DMS53 treated with DMSO at 0.1 percent for 48 hours (cell line): ENCODE measurements at regions not wholly inside any gene's neighbourhood (a gene's known extent, or its start where the extent isn't known, plus 50 kb on each side); places are given as distances from the start of the nearest gene placed in this dataset.
"Not testable (repeated sequence)": the region's sequence is repeated elsewhere in the genome, so short reads cannot be mapped to it uniquely, and the experiment has no call there.

Experiments
- DNase-seq: peaks from one replicate; lab custom pipeline; 2025; ENCODE audit not compliant: unreplicated experiment; lab: John Stamatoyannopoulos, UW

- DNase-seq = no peak
Measured at GRCh38 chrX:7640392-7640791, 202.6 kb upstream of the VCX start.

GRCh38 chrX:7638078-7638710, 204.8 kb upstream of the VCX start:
- DNase-seq = no peak

- no peak for DNase-seq
Measured at GRCh38 chrX:7637066-7637465, 205.9 kb upstream of the VCX start.

- no peak for DNase-seq
Measured at GRCh38 chrX:7635604-7636003, 207.4 kb upstream of the VCX start.

GRCh38 chrX:7620560-7620959, 222.4 kb upstream of the VCX start:
- DNase-seq = no peak

- DNase-seq = no peak
Measured at GRCh38 chrX:7617994-7618393, 225.0 kb upstream of the VCX start.

GRCh38 chrX:7614616-7615015, 228.4 kb upstream of the VCX start:
- peak; percentile 46 for DNase-seq

GRCh38 chrX:7608625-7609024, 234.3 kb upstream of the VCX start:
- not testable (repeated sequence) for DNase-seq

- DNase-seq = peak; percentile 37
Measured at GRCh38 chrX:7606039-7606652, 236.8 kb upstream of the VCX start.

- DNase-seq = peak; percentile 21
Measured at GRCh38 chrX:7603387-7603786, 239.6 kb upstream of the VCX start.

- DNase-seq = no peak
Measured at GRCh38 chrX:7596822-7597221, 246.1 kb upstream of the VCX start.

GRCh38 chrX:7593370-7593769, 249.6 kb upstream of the VCX start:
- not testable (repeated sequence) for DNase-seq

- peak; percentile 9 for DNase-seq
Measured at GRCh38 chrX:7586126-7586525, 256.8 kb upstream of the VCX start.

- DNase-seq = no peak
Measured at GRCh38 chrX:7582191-7582590, 260.8 kb upstream of the VCX start.

GRCh38 chrX:7580127-7580526, 262.8 kb upstream of the VCX start:
- no peak for DNase-seq

- DNase-seq = no peak
Measured at GRCh38 chrX:7574325-7574724, 268.6 kb upstream of the VCX start.

- no peak for DNase-seq
Measured at GRCh38 chrX:7570432-7571029, 272.4 kb upstream of the VCX start.

GRCh38 chrX:7568597-7568996, 274.4 kb upstream of the VCX start:
- DNase-seq = no peak

- no peak for DNase-seq
Measured at GRCh38 chrX:7568130-7568529, 274.8 kb upstream of the VCX start.

GRCh38 chrX:7552760-7553159, 290.2 kb upstream of the VCX start:
- DNase-seq = no peak

GRCh38 chrX:7546551-7547080, 296.4 kb upstream of the VCX start:
- no peak for DNase-seq

- no peak for DNase-seq
Measured at GRCh38 chrX:7545564-7545963, 297.4 kb upstream of the VCX start.
